DOHH2 (cell line): ENCODE measurements at regions not wholly inside any gene's neighbourhood (a gene's known extent, or its start where the extent isn't known, plus 50 kb on each side); places are given as distances from the start of the nearest gene placed in this dataset.

Experiments used
- CTCF ChIP-seq: fragments of 200-600 bp; sonication (generic); IDR thresholded peaks from one replicate; pipeline ENCODE4 v1.5.1; 2014; ENCODE audit warnings: antibody characterized with exemption, mild to moderate bottlenecking, low read depth, low read length; ENCODE audit not compliant: poor library complexity, severe bottlenecking
- EZH2phosphoT487 ChIP-seq: fragments of 200-600 bp; sonication (generic); IDR thresholded peaks from 2 replicates; pipeline ENCODE4 v1.6.1; 2017; ENCODE audit warnings: borderline replicate concordance, mild to moderate bottlenecking, antibody characterized with exemption, low read length, moderate library complexity, mixed read lengths

DNA sequence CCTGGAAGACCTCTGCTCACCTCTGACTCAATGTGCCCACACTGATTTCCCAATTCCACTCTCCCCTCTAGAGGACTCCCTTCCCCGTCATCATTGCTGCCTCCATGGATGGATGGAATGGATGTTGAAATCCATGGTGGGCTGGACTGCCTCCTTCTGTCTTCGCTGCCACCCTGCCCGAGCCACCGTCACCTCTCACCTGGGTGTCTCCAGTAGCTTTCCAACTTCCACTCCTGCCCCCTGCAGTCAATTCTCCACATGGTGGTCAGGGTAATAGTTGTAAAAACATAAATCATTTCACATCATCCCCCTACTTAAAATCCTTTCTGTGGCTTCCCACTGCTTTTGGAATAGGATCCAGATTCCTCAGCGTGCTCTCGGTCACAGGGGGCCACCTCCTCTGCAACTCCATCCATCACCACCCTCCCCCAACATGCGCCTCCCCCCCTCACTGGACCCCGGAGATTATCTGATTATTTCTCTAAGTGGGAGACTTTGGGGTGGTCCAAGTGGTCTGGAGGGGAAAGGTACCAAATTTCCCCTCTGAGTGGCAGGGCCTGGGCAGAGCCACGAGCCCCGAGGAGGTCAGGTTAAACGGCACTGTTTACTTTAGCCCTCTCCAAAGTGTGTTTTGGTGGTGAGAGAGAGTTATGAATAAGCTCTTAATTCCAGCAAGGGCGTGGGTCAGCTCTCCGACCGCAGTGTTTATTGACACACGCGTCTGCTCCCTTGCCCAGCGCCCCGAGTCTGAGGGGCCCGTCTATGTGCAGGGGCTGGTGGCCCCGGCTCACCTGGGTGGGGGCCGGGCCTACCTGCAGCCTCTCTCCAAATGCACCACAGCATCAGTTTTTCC, 313.7 kb downstream of the MN1 start:
- TF ChIP-seq CTCF (no peak), EZH2phosphoT487 (no peak)
